ENCODE measurements at regions not wholly inside any gene's neighbourhood (a gene's known extent, or its start where the extent isn't known, plus 50 kb on each side); places are given as distances from the start of the nearest gene placed in this dataset.

- ATAC-seq, result no peak
- Histone ChIP-seq H3K4me1 (no peaks in the 10 kb centered on the region), H3K9me3 (no peaks in the 10 kb centered on the region), H3K36me3 (ENCODE audit: insufficient read depth in 1 of 2, low read depth in 1 of 2) (no peaks in the 10 kb centered on the region), H3K4me3 (no peak overlapping the region), H3K27ac (no peak overlapping the region), H3K27me3 (ENCODE audit: insufficient read depth in 3 of 3, low read length in 2 of 3) (no peaks in the 10 kb centered on the region)
- TF ChIP-seq CTCF (IDR thresholded peaks at IDR 0.05), result no peak
- no peak for DNase-seq
- intact Hi-C loops (cut with DNase I), result no loop called here
- 53 to 67% (median 57%) methylated on average over 3 of the region's 3 CpGs for WGBS, 3 donors
Observed at GRCh38 chr4:75251547-75251946, 262.7 kb downstream of the RCHY1 start.

GRCh38 chr4:75249739-75250138, 264.5 kb downstream of the RCHY1 start:
- no peaks in the 10 kb centered on the region for H3K4me1 ChIP-seq
- H3K27me3 ChIP-seq (ENCODE audit: insufficient read depth in 3 of 3, low read length in 2 of 3), result no peaks in the 10 kb centered on the region
- no peak for DNase-seq
- intact Hi-C loops (cut with DNase I), result no loop called here
- no peak for ATAC-seq
- 60 to 68% (median 66%) methylated on average over 2 of the region's 2 CpGs for WGBS, 3 donors
- no peak overlapping the region for H3K4me3 ChIP-seq
- no peaks in the 10 kb centered on the region for H3K36me3 ChIP-seq (ENCODE audit: insufficient read depth in 1 of 2, low read depth in 1 of 2)
- no peak overlapping the region for H3K27ac ChIP-seq
- H3K9me3 ChIP-seq, result no peaks in the 10 kb centered on the region
- TF ChIP-seq CTCF (IDR thresholded peaks at IDR 0.05), result no peak

DNA sequence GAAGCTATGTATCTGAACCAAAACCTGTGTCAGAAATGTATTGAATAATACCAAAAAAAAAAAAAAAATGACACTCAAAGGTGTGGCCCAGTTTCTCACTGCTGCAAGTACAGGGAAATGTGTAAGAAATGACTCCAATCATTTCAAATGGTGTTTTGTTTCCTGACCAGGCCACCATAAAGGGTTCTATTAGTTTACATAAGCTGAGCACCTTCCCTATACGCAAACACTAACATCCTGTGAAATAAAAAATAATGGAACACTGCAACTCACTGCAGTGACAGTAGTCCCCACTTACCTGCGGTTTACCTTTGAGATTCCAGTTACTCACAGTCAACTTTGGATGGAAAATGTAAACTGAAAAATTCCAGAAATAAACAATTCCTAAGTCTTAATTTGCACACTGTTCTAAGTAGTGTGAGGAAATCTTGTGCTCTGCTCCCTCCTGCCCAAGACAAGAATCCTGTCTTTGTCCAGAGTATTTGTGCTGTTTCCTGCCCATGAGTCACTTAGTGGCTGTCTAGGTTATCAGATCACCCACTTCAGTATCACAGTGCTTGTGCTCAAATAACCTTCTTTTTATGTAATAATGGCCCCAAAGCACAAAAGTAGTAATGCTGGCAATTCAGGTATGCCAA, 265.3 kb downstream of the RCHY1 start:
- 35 to 87% (median 60%) methylated on average over 2 of the region's 2 CpGs for WGBS, 3 donors
- H3K36me3 ChIP-seq (ENCODE audit: insufficient read depth in 1 of 2, low read depth in 1 of 2), result no peaks in the 10 kb centered on the region

GRCh38 chr4:75244325-75244724, 269.9 kb downstream of the RCHY1 start:
- Histone ChIP-seq H3K9me3 (peaks cover under 1% of the 10 kb centered on the region), H3K27ac (no peak overlapping the region), H3K27me3 (ENCODE audit: insufficient read depth in 3 of 3, low read length in 2 of 3) (no peaks in the 10 kb centered on the region), H3K4me1 (no peaks in the 10 kb centered on the region), H3K36me3 (ENCODE audit: insufficient read depth in 1 of 2, low read depth in 1 of 2) (no peaks in the 10 kb centered on the region), H3K4me3 (no peak overlapping the region)
- ATAC-seq, result no peak
- no peak for DNase-seq
- no peak for TF ChIP-seq CTCF (IDR thresholded peaks at IDR 0.05)
- intact Hi-C loops (cut with DNase I), result no loop called here
- 83 to 87% (median 86%) methylated on average over 6 of the region's 6 CpGs for WGBS, 3 donors

More for the DNA sequence above, 265.3 kb downstream of the RCHY1 start:
- no peak overlapping the region for H3K4me3 ChIP-seq
- no peaks in the 10 kb centered on the region for H3K4me1 ChIP-seq
- TF ChIP-seq CTCF (IDR thresholded peaks at IDR 0.05), result no peak
- DNase-seq, result no peak
- H3K9me3 ChIP-seq, result no peaks in the 10 kb centered on the region
- no peak for ATAC-seq
- intact Hi-C loops (cut with DNase I), result no loop called here
- H3K27me3 ChIP-seq (ENCODE audit: insufficient read depth in 3 of 3, low read length in 2 of 3), result no peaks in the 10 kb centered on the region
- no peak overlapping the region for H3K27ac ChIP-seq

DNA sequence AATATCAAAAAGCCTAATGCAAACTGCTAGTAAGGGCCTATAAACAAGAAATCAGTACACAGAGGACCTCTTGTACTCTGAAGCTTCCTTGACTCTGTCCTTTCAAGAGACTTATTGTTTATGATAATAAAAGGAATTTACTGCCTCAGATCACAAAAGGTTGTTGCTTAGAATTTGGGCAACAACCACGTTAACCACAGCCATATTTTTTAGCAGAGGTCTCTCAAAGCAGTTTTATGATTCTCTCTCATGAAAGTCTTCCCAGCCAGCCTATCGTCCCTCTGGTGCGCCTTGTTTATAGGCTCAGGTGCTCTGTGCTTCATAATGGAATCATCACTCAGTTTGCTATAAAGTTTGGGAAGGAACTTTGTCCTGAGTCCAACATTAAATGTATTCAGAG, 270.6 kb downstream of the RCHY1 start:
- ATAC-seq, result no peak
- Histone ChIP-seq H3K4me1 (no peaks in the 10 kb centered on the region), H3K36me3 (ENCODE audit: insufficient read depth in 1 of 2, low read depth in 1 of 2) (no peaks in the 10 kb centered on the region), H3K27ac (no peak overlapping the region), H3K9me3 (peaks cover 8% of the 10 kb centered on the region), H3K27me3 (ENCODE audit: insufficient read depth in 3 of 3, low read length in 2 of 3) (no peaks in the 10 kb centered on the region), H3K4me3 (no peak overlapping the region)
- no peak for TF ChIP-seq CTCF (IDR thresholded peaks at IDR 0.05)
- intact Hi-C loops (cut with DNase I), result no loop called here
- DNase-seq, result no peak
- WGBS, 3 donors, result 40 to 44% (median 41%) methylated on average over 3 of the region's 3 CpGs

Data from psoas muscle (tissue), 7 donors.